ENCODE measurements at regions not wholly inside any gene's neighbourhood (a gene's known extent, or its start where the extent isn't known, plus 50 kb on each side); places are given as distances from the start of the nearest gene placed in this dataset.

DNA sequence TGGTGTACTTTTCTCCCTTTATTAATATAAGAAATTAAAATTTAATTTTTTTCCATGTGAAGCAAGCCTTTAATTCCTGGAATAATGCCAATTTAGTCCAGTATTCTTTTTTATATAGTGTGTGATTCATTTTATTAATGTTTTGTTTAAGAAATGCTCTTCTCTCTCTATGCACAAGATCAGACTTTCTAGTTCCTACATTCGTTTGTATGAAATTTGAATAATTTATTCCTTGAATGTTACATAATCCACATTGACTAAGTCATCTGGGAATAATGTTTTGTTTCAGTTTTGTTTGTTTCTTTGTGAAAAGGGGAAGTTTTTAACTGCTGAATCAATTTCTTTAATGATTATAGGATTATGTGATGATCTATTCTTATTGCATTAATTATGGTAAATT lies 181.4 kb upstream of the ID4 start (continued):
- TF ChIP-seq ZNF687 (IDR thresholded peaks at IDR 0.05) (no peak), HDGF (IDR thresholded peaks at IDR 0.05) (no peak), NFYB (IDR thresholded peaks at IDR 0.05; ENCODE audit: insufficient read depth, low read depth, low read length) (no peak)
- TF ChIP-seq, protein P1, sequence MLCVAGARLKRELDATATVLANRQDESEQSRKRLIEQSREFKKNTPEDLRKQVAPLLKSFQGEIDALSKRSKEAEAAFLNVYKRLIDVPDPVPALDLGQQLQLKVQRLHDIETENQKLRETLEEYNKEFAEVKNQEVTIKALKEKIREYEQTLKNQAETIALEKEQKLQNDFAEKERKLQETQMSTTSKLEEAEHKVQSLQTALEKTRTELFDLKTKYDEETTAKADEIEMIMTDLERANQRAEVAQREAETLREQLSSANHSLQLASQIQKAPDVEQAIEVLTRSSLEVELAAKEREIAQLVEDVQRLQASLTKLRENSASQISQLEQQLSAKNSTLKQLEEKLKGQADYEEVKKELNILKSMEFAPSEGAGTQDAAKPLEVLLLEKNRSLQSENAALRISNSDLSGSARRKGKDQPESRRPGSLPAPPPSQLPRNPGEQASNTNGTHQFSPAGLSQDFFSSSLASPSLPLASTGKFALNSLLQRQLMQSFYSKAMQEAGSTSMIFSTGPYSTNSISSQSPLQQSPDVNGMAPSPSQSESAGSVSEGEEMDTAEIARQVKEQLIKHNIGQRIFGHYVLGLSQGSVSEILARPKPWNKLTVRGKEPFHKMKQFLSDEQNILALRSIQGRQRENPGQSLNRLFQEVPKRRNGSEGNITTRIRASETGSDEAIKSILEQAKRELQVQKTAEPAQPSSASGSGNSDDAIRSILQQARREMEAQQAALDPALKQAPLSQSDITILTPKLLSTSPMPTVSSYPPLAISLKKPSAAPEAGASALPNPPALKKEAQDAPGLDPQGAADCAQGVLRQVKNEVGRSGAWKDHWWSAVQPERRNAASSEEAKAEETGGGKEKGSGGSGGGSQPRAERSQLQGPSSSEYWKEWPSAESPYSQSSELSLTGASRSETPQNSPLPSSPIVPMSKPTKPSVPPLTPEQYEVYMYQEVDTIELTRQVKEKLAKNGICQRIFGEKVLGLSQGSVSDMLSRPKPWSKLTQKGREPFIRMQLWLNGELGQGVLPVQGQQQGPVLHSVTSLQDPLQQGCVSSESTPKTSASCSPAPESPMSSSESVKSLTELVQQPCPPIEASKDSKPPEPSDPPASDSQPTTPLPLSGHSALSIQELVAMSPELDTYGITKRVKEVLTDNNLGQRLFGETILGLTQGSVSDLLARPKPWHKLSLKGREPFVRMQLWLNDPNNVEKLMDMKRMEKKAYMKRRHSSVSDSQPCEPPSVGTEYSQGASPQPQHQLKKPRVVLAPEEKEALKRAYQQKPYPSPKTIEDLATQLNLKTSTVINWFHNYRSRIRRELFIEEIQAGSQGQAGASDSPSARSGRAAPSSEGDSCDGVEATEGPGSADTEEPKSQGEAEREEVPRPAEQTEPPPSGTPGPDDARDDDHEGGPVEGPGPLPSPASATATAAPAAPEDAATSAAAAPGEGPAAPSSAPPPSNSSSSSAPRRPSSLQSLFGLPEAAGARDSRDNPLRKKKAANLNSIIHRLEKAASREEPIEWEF (IDR thresholded peaks at IDR 0.05; ENCODE audit: insufficient replicate concordance, low read depth, low read length), result no peak

All from GM12878 (cell line).